UCSD-AML1 (cell line): ENCODE measurements at regions not wholly inside any gene's neighbourhood (a gene's known extent, or its start where the extent isn't known, plus 50 kb on each side); places are given as distances from the start of the nearest gene placed in this dataset.
"Not testable (repeated sequence)": the region's sequence is repeated elsewhere in the genome, so short reads cannot be mapped to it uniquely, and the experiment has no call there.

ENCODE experiments used
- DNase-seq: peaks from one replicate; lab custom pipeline; 2025; ENCODE audit not compliant: unreplicated experiment; lab: John Stamatoyannopoulos, UW

DNA sequence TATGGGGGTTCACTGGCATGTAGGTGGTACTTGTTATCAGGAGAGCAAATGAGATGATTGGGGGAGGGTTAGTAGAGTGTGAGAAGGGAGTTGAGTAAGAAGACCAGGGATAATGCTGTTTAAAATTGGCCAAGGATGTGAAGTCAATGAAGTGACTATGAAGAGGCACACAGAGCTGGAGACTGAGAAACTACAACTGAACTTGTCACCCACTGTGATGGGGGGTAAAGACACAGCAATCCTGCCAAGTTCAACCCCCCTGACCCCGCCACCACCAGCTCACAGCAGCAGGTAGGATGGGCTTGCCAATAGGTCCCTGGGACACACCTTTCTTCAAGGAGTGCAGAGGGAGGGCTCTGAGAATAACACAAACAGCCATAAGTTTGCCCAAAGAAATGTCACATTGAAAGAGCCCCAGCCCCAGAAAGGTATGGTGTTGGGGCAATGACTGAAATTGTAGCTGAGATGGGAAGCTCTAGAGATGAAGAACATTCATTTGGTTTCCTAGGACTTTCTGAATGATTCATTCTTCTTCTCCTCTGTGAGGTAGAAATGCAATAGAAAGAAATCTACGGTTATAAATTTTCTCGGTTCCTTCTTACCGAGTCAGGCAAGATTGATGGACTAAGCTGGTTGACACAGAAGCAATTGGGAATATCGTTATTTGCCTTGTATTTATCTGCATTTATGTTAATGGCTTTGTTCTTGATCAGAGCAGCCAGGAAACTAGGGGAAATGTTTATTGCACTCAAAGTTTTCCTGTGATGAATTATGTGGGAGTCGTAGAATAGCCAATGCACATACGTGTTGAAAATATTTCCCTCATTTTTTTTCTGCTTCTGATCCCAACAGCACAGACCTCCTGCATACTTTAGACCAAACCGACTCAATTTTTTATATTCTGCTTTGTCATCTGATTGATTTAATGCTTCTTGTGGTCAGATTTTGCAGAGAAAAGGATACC is 595.2 kb upstream of the CDH11 start:
- no peak for DNase-seq

DNA sequence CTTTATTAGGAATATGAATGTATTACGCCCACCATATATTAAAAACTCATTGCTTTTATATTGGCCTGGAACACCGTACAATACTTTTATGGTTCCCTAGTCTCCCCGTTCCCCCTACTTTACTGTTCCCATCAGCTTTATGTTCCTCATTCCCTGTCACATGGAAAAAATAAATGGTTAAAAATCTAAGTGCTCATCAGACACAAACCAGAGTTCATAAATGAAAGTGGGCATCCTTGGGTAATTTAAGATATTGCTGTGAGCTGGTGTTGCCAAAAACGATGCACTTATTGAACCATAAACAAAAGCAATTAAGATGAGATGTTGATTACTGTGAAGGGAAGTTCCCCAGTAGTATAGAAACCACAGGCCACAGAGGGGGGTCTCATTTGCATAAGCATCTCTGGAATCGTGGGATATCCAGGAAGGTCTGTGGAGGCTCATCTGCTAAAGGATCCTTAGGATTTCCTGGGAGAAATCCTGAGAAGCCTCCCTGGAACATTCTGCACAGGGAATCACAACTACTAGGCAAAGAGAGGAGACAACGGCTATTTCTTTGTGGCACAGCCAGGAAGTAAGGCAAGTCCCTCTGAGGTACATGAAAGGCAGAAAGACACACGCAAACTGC is 591.4 kb upstream of the CDH11 start:
- no peak for DNase-seq

DNA sequence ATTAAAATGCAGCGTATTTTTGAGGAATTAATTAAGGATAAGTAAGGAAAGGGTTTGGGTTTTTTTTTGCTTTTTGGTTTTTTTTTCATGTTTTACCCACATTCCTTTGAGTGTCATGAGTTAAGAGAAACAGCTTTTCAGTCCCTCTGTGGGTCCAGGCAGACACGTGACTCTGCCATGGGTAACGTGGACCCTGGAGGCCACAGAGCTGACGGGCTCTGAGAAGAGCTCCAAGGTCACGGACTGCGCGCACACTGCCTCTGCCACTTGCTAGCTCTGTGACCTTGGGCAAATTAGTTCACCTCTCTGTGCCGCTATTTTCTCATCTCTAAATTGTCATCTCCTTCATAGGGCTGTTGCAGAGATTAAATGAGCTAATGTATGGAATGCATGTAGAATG is 588.2 kb upstream of the CDH11 start:
- no peak for DNase-seq

DNA sequence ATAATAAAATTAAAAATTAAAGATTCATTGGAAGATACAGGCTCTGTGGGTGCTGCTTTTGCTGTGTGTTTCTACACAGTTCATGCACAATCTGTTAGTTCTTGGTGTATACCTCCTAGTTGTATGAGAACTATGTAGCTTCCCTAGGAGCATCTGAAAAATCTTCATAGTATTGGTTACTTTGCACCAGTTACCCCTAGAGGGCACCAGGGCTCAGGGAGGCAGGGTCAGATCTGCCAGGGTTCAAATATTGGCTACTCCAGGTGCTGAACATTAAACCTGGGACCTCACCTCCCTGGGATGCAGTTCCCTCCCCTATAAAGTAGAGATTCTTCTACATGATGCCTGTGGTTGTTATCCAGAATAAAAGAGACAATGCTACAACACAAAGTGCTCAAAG is 583.0 kb upstream of the CDH11 start:
- DNase-seq: no peak

DNA sequence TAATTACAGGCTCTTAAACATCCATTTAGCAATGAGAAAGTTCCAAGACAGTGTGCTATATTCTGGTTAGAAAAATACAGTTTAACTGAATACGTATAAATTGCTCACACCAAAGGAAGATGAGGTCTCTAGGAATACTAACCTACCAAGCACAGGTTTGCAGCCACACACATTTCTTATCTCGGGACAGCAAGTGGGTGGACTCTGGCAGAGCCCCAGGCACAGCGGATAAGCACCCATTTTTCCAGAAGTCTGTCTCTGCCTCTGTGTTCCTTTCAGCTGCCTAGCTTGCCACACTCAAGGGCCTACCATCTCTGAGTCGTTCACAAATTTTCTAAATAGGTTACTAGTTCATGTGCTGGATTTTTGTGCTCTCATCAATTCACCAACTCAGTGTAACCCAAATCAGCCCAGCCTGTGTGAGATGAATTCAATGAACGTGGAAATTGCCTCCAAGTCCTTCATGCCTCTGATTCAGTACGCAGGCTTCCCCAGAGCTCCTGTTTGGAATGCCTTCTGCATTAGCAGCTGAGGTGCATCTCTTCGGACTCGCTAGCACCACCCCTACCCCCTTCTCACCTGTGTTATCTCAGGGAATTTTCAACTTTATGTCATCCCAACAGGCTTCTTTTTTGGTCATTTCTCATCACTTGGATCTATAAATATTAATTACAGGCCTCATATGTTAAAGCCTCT is 581.0 kb upstream of the CDH11 start:
- no peak for DNase-seq

DNA sequence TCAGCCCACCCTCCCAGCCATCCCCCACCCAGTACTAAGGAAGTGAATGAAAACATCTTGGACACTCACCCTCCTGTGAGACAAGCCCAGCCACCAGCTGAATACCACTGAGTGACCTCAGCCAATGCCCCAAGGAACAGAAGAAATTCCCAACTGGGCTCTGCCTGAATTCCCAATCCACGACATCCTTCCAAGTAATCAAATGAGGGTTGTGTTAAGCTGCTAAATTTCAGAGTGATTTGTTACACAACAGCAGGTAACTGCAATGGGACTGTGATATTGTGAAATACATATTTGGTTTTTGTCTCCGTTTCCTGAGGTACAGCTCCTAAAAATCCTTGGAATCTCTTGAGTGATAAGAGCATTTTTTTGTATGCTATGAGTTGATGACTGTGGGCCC is 578.7 kb upstream of the CDH11 start:
- no peak for DNase-seq

DNA sequence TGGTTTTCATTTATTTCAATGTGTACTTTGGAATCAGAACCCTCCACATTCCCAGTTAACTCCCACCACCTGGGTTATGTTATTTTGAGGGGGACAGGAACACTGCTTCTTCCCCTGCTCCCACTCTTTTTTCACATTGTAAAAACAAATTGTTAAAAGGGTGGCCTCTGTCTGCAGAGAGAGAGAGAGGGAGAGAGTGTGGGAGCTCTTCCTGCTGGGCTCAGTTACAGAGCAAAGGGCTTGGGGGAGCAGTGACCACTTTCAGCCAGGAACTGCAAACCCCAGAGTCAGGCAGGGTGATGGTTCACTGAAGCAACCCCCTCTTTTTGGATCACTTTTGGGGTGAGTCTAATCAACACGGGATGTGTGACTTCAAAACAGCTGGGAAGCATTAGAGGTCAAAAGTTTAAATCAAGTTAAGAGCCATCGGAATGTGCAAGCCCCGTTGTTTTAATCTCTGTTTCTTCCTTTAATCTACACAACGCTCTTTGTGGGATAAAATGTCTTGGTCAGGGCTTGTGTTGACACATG is 577.0 kb upstream of the CDH11 start:
- no peak for DNase-seq

DNA sequence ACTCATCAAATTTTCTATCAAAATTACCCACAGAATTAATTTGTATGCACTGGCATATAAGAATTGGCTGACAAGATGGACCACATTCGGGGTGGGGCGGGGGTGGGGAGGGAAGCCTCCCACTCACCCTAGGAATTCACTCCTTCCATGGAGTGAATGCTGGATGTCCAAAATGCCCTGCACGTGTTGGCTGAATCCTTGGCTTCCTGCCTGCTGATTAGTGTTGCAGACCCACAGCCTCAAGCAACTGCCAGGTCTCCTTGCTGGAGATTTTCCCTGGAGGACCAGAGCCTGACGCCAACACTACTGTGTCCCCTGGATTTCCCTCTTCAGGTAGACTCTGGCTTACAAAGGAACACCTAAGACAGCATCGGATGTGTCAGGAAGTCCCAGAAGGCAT is 575.7 kb upstream of the CDH11 start:
- DNase-seq: no peak

DNA sequence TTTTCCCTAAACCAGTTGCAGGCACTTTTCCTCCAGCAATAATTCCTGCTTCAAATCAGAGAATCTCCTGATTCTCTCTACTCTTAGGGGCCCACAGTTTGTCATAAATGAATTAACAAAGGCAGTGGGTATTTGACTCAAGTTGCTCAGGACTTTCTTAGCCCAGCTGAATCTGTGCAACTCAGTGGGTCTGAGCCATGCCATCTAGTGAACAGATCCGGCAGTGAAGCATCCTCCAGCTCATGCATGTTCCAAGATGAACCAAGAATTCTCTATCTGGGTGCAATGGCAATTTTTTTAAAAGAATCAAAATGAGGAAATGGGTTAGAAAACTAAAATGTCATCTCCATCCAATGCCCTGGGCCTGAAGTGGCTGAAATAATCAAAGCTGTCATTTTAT is 575.2 kb upstream of the CDH11 start:
- no peak for DNase-seq

DNA sequence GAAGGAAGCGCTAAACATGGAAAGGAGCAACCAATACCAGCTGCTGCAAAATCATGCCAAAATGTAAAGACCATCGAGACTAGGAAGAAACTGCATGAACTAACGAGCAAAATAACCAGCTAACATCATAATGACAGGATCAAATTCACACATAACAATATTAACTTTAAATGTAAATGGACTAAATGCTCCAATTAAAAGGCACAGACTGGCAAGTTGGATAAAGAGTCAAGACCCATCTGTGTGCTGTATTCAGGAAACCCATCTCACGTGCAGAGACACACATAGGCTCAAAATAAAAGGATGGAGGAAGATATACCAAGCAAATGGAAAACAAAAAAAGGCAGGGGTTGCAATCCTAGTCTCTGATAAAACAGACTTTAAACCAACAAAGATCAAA is 570.0 kb upstream of the CDH11 start:
- not testable (repeated sequence) for DNase-seq

DNA sequence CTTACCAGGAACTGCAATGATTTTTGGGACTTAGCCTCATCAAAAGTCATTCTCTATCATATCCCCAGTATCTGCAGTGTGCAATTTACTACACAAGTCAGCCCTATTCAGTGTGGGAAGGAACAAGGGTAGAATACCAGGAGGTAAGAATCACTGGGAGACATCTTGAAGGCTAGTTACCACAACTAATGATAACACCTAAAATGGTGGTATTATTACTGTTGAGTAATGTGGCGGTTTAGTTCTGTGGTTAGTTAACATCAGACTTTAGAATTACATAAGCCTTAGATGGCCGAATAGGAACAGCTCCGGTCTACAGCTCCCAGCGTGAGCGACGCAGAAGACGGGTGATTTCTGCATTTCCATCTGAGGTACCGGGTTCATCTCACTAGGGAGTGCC is 567.9 kb upstream of the CDH11 start:
- no peak for DNase-seq

DNA sequence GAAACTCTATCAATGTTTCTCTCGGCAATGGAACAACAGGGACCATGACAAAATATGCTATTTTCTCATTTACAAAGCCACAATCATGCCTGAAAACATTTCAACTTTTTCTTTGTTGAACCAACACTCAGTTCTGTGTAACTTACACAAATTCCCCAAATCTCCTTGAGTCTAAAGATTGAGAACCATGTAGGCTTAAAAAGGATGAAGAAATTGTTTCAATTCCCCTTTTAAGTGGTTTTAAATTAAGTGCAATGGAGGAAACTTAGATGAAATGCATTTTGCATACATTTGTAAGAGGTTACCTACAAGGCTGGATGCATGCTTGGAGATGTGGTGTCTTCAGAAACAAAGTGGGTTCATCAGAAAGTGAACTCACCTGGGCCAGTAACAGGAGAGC is 566.4 kb upstream of the CDH11 start:
- DNase-seq: no peak

DNA sequence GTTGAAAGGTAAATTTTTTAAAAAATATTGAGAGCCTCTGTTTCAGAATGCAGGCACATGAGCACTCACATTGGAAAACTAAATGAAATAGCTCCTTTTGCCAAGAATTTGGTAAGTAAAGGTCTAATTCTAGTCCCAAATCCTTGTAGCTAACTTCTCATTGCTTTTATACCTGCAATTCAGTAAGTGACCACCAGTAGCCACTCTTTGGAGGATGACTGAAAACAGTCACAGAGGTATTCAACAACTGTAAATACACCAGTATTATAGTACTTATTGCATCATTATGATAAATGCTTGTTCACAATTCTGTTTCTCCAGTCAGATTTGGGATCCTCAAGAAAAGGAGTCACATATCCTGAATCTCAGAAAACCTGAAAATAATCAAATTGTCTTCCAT is 562.4 kb upstream of the CDH11 start:
- DNase-seq: no peak

DNA sequence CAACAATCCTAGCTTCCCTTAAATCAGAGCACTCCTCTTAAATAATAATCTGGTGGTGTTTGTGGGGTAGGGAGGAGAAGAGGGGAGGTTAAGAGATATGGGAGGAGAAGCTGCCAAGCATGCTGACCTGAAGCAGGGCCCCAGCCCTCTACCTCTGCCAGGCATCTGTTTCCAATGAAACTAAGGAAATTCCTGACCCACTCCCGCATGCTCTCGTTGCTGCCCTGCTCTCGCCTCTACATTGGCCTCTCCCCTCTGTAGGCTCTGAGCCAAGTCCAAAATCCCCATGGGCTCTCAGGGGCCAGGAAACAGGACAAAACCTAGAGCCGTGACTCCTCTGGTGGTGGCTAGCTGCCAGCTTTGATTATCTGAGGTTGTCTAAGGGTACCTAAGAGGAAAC is 559.5 kb upstream of the CDH11 start:
- DNase-seq: no peak

DNA sequence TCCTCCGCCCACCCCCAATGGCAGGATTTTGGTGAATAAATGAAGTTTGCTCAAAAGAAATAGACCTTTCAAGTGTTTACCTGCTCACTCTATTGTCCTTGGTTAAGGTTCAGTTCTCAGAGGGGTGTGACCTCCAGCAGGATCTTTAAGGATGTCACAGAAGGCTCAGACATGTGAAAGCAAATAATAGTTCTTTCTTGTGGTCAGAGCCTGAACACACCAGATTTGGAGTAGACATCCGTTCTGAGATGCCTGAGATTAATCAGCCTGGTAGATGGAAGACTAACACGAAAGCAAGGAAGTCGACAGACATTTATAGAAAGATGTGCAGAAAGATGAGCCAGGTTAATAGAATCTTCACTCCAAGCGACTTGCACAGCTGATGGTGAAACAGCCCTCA is 557.9 kb upstream of the CDH11 start:
- DNase-seq: no peak

DNA sequence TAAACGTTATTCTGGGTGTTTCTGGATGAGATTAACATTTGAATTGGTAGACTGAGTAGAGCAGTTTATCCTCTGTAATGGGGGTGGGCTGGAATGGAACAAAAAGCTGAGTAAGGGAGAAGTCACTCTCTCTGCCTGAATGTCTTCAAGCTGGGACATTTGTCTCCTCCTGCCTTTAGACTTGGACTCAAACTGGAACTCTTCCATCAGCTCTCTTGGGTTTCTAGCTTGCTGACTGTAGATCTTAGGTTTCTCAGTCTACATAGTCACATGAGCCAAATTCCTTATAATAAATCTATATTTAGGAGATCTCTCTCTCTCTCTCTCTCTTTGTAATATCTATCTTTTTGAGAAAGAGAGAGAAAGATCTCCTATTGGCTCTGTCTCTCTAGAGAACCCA is 553.3 kb upstream of the CDH11 start:
- DNase-seq: no peak

DNA sequence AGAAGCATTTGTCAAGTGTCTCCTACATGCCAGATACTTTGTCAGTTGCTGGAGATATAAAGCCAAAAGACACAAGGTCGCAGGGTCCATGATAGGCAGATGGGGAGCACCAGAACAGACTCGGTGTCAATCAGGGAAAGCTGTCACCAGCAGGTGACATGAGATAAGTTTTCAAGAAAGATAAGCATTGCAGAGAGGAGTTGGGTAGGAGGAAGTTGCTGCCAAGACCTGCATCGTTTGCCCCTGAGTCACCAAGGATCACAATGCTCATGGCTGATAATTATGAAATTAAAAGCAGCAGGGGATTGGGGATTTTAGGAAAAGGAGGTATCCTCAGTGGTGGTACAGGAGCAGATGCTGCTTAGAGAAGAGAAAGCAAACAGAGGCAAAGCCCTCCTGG is 551.1 kb upstream of the CDH11 start:
- DNase-seq: no peak

DNA sequence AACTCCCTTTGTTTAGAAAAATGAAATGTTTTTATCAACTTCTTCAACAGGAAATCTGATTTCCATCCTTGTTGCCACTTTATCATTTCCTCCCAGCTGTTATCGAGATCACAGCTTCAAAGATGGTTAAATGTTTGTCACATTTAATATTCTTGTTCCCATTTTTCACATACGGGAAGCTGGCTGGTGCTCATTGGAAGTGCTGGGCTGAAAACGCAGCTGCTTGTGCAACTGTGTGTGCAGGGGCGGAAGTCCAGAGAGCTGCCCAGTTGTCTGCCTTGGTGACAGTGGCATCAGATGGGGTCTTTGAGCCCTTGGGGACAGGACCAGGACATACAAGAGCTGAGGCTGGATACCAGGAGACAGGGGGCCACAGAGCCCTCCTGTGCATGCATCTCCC is 549.2 kb upstream of the CDH11 start:
- no peak for DNase-seq

DNA sequence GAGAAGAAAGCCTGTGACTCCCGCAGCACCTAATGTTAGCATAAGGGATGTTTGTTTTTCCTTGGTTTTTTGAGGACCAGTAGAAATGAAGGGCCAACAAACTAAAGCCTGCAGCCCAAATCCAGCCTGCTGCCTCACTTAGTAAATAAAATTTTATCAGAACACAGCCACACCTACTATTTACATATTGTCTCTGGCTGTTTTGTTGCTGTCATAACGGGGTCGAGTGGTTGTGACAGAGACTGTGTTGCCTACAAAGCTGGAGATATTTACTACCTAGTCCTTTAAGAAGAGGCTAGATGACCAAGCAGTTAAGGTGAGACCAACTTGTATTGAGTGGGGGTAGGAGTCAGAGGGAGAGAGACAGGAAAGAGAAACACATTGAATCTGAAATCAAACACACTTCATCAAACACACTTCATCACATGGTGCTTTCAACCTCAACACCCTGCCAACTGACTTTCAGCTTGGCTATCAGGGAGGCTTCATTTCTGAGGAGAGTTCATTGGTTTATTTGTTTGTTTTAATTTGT is 546.3 kb upstream of the CDH11 start:
- DNase-seq: no peak

DNA sequence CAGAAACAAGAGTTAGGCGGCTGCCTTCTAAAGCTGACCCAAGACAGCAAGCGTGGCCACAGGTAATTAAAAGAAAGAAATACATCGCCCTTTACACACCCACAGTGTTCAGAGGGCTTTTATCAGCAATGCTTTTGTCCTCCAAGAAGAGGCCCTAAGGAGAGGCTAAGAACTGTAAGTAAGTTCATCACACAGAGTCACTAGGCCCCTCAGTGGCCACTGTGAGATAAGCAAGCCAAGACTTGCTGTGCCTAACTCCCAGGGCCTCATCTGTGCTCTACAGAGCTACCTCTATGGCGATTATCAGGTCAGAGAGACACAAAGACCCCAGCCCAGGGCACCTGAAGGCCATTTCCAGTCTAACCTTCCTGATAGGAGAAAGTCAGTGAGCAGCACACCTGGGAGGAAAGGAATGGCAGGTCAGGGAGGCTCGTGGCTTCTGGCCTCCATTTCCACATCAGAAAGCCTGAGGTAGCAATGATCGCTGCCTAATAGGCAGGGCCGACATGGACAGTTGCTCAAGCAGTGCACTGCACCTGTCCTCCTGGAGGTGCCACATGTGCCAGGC is 545.2 kb upstream of the CDH11 start:
- no peak for DNase-seq
